GM12878 (cell line): ENCODE measurements at regions not wholly inside any gene's neighbourhood (a gene's known extent, or its start where the extent isn't known, plus 50 kb on each side); places are given as distances from the start of the nearest gene placed in this dataset.

Source experiments
- ATAC-seq: fragments of 200-7000 bp; cut with Tn5 transposase; 3 replicates; pipeline ENCODE4 v1.9.1; 2020; ENCODE audit warnings: mild to moderate bottlenecking, moderate library complexity
- BruUV-seq: library from RNA; stranded (reverse); fragments of 400-500 nt; replicated peaks from 2 replicates; lab custom pipeline; 2021; lab: Mats Ljungman, UMichigan
- CTCF ChIA-PET: fragments of 300-600 bp; sonication (Branson Sonifier 250); formaldehyde crosslinking; extraction: SDS; loops from one replicate; lab custom pipeline; 2021; ENCODE audit warnings: inconsistent platforms; lab: Yijun Ruan, JAX
- POLR2A ChIA-PET: fragments of 350-600 bp; formaldehyde crosslinking; extraction: SDS; loops from one replicate; lab custom pipeline; 2021; ENCODE audit warnings: inconsistent platforms; lab: Charles Lee
- RAD21 ChIA-PET: fragments of 300-600 bp; sonication (Branson Sonifier 250); formaldehyde crosslinking; loops from one replicate; lab custom pipeline; 2023; ENCODE audit warnings: antibody characterized with exemption; ENCODE audit not compliant: unreplicated experiment; lab: Charles Lee
- SMC1A ChIA-PET: fragments of 300-600 bp; sonication (Branson Sonifier 250); formaldehyde crosslinking; loops from one replicate; lab custom pipeline; 2023; ENCODE audit not compliant: unreplicated experiment, uncharacterized antibody; lab: Charles Lee
- DNase-seq: peaks from one replicate; pipeline ENCODE4 v3.0.0-alpha.2; 2011; ENCODE audit warnings: low read depth, low spot score
- FAIRE-seq: peaks from 3 replicates; lab custom pipeline; 2011; peaks lifted over from hg19 to GRCh38; lab: Jason Lieb, UNC
- H2AFZ ChIP-seq: 2 replicates; pipeline ENCODE4 v1.6.0; 2011; ENCODE audit warnings: low read depth, low read length, control low read depth; ENCODE audit not compliant: control insufficient read depth
- H3K27ac ChIP-seq: 2 replicates; pipeline ENCODE4 v1.5.1; 2011; ENCODE audit warnings: control low read depth; ENCODE audit not compliant: control insufficient read depth, insufficient read depth
- H3K27me3 ChIP-seq, 2 experiments: replicated peaks in 1 of 2; 2 replicates each; pipeline versions ENCODE4 v1.6.0 to v1.6.1; 2011; ENCODE audit warnings: low read length in 1 of 2; ENCODE audit not compliant: control insufficient read depth in 2 of 2, insufficient read depth in 2 of 2
- H3K36me3 ChIP-seq, 2 experiments: 2 replicates each; pipeline ENCODE4 v1.5.1; 2011; ENCODE audit warnings: low read length in 1 of 2; ENCODE audit not compliant: control insufficient read depth in 2 of 2, insufficient read depth in 2 of 2
- H3K4me1 ChIP-seq: 2 replicates; pipeline ENCODE4 v1.6.1; 2011; ENCODE audit warnings: mild to moderate bottlenecking, low read length, moderate library complexity, mixed read lengths; ENCODE audit not compliant: control insufficient read depth, insufficient read depth
- H3K4me2 ChIP-seq: 2 replicates; pipeline ENCODE4 v1.6.0; 2011; ENCODE audit warnings: control low read depth; ENCODE audit not compliant: control insufficient read depth, insufficient read depth
- H3K4me3 ChIP-seq: fragments of 200-600 bp; sonication (generic); 2 replicates; pipeline ENCODE4 v1.5.1; 2016
- H3K79me2 ChIP-seq: 2 replicates; pipeline ENCODE4 v1.6.0; 2011; ENCODE audit warnings: low read length; ENCODE audit not compliant: control insufficient read depth, insufficient read depth
- H3K9ac ChIP-seq: 2 replicates; pipeline ENCODE4 v1.8.0; 2011; ENCODE audit warnings: low read length, control low read depth, mixed read lengths; ENCODE audit not compliant: control insufficient read depth, insufficient read depth
- H3K9me3 ChIP-seq: replicated peaks from 3 replicates; pipeline ENCODE4 v1.5.1; 2011; ENCODE audit warnings: mild to moderate bottlenecking, low read length; ENCODE audit not compliant: control insufficient read depth, insufficient read depth
- H4K20me1 ChIP-seq: 2 replicates; pipeline ENCODE4 v1.6.0; 2011; ENCODE audit not compliant: control insufficient read depth, insufficient read depth
- CREB1 ChIP-seq: IDR thresholded peaks from 2 replicates; pipeline ENCODE4 v1.6.1; 2012; ENCODE audit warnings: low read depth, mild to moderate bottlenecking, inconsistent platforms
- KAT2A ChIP-seq: conservative IDR thresholded peaks from 2 replicates; pipeline ENCODE4 v1.6.1; 2011; ENCODE audit warnings: low read depth, low read length; ENCODE audit not compliant: control insufficient read depth
- PKNOX1 ChIP-seq: fragments of 450-650 bp; IDR thresholded peaks from 2 replicates; pipeline ENCODE4 v1.6.1; 2016; ENCODE audit warnings: mild to moderate bottlenecking
- RBBP5 ChIP-seq: fragments of 200-600 bp; sonication (generic); conservative IDR thresholded peaks from 2 replicates; pipeline ENCODE4 v1.6.1; 2016
- SPI1 ChIP-seq: IDR thresholded peaks from 2 replicates; pipeline ENCODE4 v1.6.1; 2011; ENCODE audit warnings: low read depth, mild to moderate bottlenecking, low read length, moderate library complexity, borderline replicate concordance; ENCODE audit not compliant: insufficient read depth
- SUPT20H ChIP-seq: IDR thresholded peaks from 2 replicates; pipeline ENCODE4 v1.6.1; 2011; ENCODE audit warnings: low read depth, mild to moderate bottlenecking, low read length, moderate library complexity, borderline replicate concordance; ENCODE audit not compliant: control insufficient read depth
- TAF1 ChIP-seq: IDR thresholded peaks from 2 replicates; pipeline ENCODE4 v1.6.1; 2011; ENCODE audit warnings: mild to moderate bottlenecking, low read depth, low read length, borderline replicate concordance
- ZSCAN29 ChIP-seq: fragments of 450-650 bp; IDR thresholded peaks from 2 replicates; pipeline ENCODE4 v1.6.1; 2017; ENCODE audit warnings: mild to moderate bottlenecking, moderate library complexity
- whole genome bisulfite sequencing: methylation state at CpG from one replicate; pipeline ENCODE4 v1.1.6; 2016; ENCODE audit warnings: low lambda C conversion rate; ENCODE audit not compliant: insufficient replicate concordance, insufficient coverage; ENCODE audit errors: missing lambda C conversion rate; 5-methylcytosine and 5-hydroxymethylcytosine counted together
- in situ Hi-C: fragments of 300-500 bp; cut with MboI; formaldehyde crosslinking; loops from 9 replicates; pipeline ENCODE4 v1.14.3; 2018; ENCODE audit warnings: mixed read lengths
- intact Hi-C: fragments of 100-400 bp; cut with micrococcal nuclease; formaldehyde crosslinking; loops from one replicate; pipeline ENCODE4 v1.14.2; 2022; ENCODE audit not compliant: unreplicated experiment

DNA sequence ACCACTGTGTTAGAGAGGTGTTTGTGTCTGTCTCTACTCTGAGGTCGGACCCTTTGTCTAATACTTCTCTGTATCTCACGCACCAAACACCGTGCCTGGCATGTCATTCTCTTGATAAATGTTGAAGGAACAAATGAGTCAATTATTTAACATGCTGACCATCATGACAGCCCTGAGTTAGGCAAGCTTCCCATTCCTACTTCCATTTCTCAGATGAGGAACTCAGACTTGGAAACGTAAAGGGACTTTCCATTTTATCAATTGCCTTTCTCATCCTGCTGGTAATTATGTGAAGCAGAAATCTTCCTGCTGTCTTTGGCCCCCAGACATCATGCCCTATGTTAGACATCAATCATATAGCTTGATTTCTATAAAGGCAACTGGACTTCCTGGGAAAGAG is 227.0 kb upstream of the ECI2 start:
- no peak for FAIRE-seq
- RAD21 ChIA-PET = no interaction called here
- POLR2A ChIA-PET = no interaction called here
- Histone ChIP-seq H3K4me2 (no peak overlapping the region), H3K9me3 (no peaks in the 10 kb centered on the region), H3K9ac (no peak overlapping the region), H2AFZ (no peak overlapping the region), H3K27ac (no peak overlapping the region), H3K79me2 (no peaks in the 10 kb centered on the region), H3K4me3 (no peak overlapping the region), H3K27me3 (peaks cover 0 to 2% of the 10 kb centered on the region in 2 experiments; a peak in 2 of 4 replicates), H4K20me1 (no peaks in the 10 kb centered on the region), H3K36me3 (no peaks in the 10 kb centered on the region), H3K4me1 (no peaks in the 10 kb centered on the region)
- in situ Hi-C loops = no loop called here
- no TSS peak for BruUV-seq
- no peak for DNase-seq
- intact Hi-C loops = no loop called here
- ATAC-seq = no peak
- CTCF ChIA-PET = interaction anchor here (0.7 kb wide), 1 partner anchor 11 kb away, joined by 3 read pairs; no protein-coding TSS in a partner anchor
- SMC1A ChIA-PET = no interaction called here
- WGBS = 58% methylated on average over 4 of the region's 4 CpGs
- TF ChIP-seq RBBP5 (no peak), CREB1 (no peak), ZSCAN29 (no peak), SPI1 (no peak), SUPT20H (no peak)

DNA sequence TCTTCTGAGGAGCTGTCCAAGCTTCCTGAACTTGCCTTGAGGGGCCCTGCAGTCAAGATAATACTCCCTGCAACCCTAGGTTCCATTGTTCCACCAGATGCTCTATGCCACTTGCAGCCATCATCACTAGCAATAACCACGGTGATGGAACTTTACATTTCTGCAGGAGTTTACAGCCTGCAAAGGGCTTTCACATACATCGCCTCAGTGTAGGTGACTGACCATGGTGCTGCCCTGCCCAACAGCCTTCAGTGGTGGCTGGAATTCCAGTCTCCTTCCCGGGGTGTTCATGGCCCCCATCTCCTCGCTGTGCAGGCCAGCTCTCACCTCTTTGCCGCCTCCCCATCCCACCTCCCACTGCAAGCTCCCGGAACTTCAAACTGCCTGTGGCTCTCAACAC is 225.5 kb upstream of the ECI2 start:
- intact Hi-C loops (no loop called here), in situ Hi-C loops (no loop called here)
- Histone ChIP-seq H3K9ac (no peak overlapping the region), H3K36me3 (no peaks in the 10 kb centered on the region), H3K27ac (no peak overlapping the region), H3K4me2 (no peak overlapping the region), H3K79me2 (no peaks in the 10 kb centered on the region), H3K9me3 (no peaks in the 10 kb centered on the region), H3K4me3 (no peak overlapping the region), H4K20me1 (no peaks in the 10 kb centered on the region), H3K27me3 (no peaks in the 10 kb centered on the region; a peak in 1 of 4 replicates), H2AFZ (no peak overlapping the region), H3K4me1 (no peaks in the 10 kb centered on the region)
- no TSS peak for BruUV-seq
- ChIA-PET POLR2A (no interaction called here), SMC1A (no interaction called here), CTCF (no interaction called here), RAD21 (no interaction called here)
- TF ChIP-seq KAT2A (no peak), PKNOX1 (no peak), TAF1 (no peak)
- WGBS = 49% methylated on average over 6 of the region's 6 CpGs
- no peak for ATAC-seq
- FAIRE-seq = no peak
- DNase-seq = no peak
